ENCODE measurements at regions not wholly inside any gene's neighbourhood (a gene's known extent, or its start where the extent isn't known, plus 50 kb on each side); places are given as distances from the start of the nearest gene placed in this dataset.

- DNase-seq (ENCODE audit: low read depth in 2 of 2), result no peak
Observed at GRCh38 chr20:11813106-11813890, 104.4 kb upstream of the BTBD3 start.

- DNase-seq (ENCODE audit: low read depth in 2 of 2), result no peak
Observed at GRCh38 chr20:11814267-11814666, 103.4 kb upstream of the BTBD3 start.

GRCh38 chr20:11820838-11821237 is 96.9 kb upstream of the BTBD3 start:
- no peak for DNase-seq (ENCODE audit: low read depth in 2 of 2)

GRCh38 chr20:11822540-11822794 is 95.2 kb upstream of the BTBD3 start:
- no peak for DNase-seq (ENCODE audit: low read depth in 2 of 2)

GRCh38 chr20:11826334-11826733 is 91.4 kb upstream of the BTBD3 start:
- no peak for DNase-seq (ENCODE audit: low read depth in 2 of 2)

- no peak for DNase-seq (ENCODE audit: low read depth in 2 of 2)
Observed at GRCh38 chr20:11832397-11832796, 85.3 kb upstream of the BTBD3 start.

- no peak for DNase-seq (ENCODE audit: low read depth in 2 of 2)
Observed at GRCh38 chr20:11832851-11833250, 84.8 kb upstream of the BTBD3 start.

GRCh38 chr20:11833825-11834224 is 83.9 kb upstream of the BTBD3 start:
- no peak for DNase-seq (ENCODE audit: low read depth in 2 of 2)

GRCh38 chr20:11838076-11838636 is 79.5 kb upstream of the BTBD3 start:
- DNase-seq (ENCODE audit: low read depth in 2 of 2), result no peak

- DNase-seq (ENCODE audit: low read depth in 2 of 2), result no peak
Observed at GRCh38 chr20:11841972-11842461, 75.7 kb upstream of the BTBD3 start.

- DNase-seq (ENCODE audit: low read depth in 2 of 2), result no peak
Observed at GRCh38 chr20:11843289-11843688, 74.4 kb upstream of the BTBD3 start.

GRCh38 chr20:11844691-11845090 is 73.0 kb upstream of the BTBD3 start:
- no peak for DNase-seq (ENCODE audit: low read depth in 2 of 2)

- no peak for DNase-seq (ENCODE audit: low read depth in 2 of 2)
Observed at GRCh38 chr20:11845340-11845739, 72.4 kb upstream of the BTBD3 start.

- DNase-seq (ENCODE audit: low read depth in 2 of 2), result no peak
Observed at GRCh38 chr20:11846131-11846530, 71.6 kb upstream of the BTBD3 start.

GRCh38 chr20:11847827-11848226 is 69.9 kb upstream of the BTBD3 start:
- DNase-seq (ENCODE audit: low read depth in 2 of 2), result no peak

- DNase-seq (ENCODE audit: low read depth in 2 of 2), result no peak
Observed at GRCh38 chr20:11849270-11849915, 68.3 kb upstream of the BTBD3 start.

- DNase-seq (ENCODE audit: low read depth in 2 of 2), result no peak
Observed at GRCh38 chr20:11849976-11850670, 67.6 kb upstream of the BTBD3 start.

GRCh38 chr20:11850901-11851300 is 66.8 kb upstream of the BTBD3 start:
- DNase-seq (ENCODE audit: low read depth in 2 of 2), result no peak

- no peak for DNase-seq (ENCODE audit: low read depth in 2 of 2)
Observed at GRCh38 chr20:11851646-11852045, 66.0 kb upstream of the BTBD3 start.

GRCh38 chr20:11852189-11852588 is 65.5 kb upstream of the BTBD3 start:
- no peak for DNase-seq (ENCODE audit: low read depth in 2 of 2)

GRCh38 chr20:11852811-11853210 is 64.9 kb upstream of the BTBD3 start:
- DNase-seq (ENCODE audit: low read depth in 2 of 2), result no peak

GRCh38 chr20:11853359-11853758 is 64.3 kb upstream of the BTBD3 start:
- no peak for DNase-seq (ENCODE audit: low read depth in 2 of 2)

GRCh38 chr20:11861479-11861878 is 56.2 kb upstream of the BTBD3 start:
- no peak for DNase-seq (ENCODE audit: low read depth in 2 of 2)
